ENCODE measurements at regions not wholly inside any gene's neighbourhood (a gene's known extent, or its start where the extent isn't known, plus 50 kb on each side); places are given as distances from the start of the nearest gene placed in this dataset.

- TF ChIP-seq CTCF (IDR thresholded peaks at IDR 0.05; ENCODE audit: low read depth, low read length) = no peak
- TF ChIP-seq EZH2phosphoT487 (IDR thresholded peaks at IDR 0.05; ENCODE audit: low read depth) = no peak
Observed at GRCh38 chr17:14771543-14771942, 470.7 kb downstream of the HS3ST3B1 start.
